ENCODE measurements at regions not wholly inside any gene's neighbourhood (a gene's known extent, or its start where the extent isn't known, plus 50 kb on each side); places are given as distances from the start of the nearest gene placed in this dataset.
"Not testable (repeated sequence)": the region's sequence is repeated elsewhere in the genome, so short reads cannot be mapped to it uniquely, and the experiment has no call there.

GRCh38 chr6:112511441-112511840, 164.3 kb downstream of the RFPL4B start:
- DNase-seq (ENCODE audit: low read depth) = peak; percentile 27

GRCh38 chr6:112513175-112513574, 166.0 kb downstream of the RFPL4B start:
- DNase-seq (ENCODE audit: low read depth) = no peak

GRCh38 chr6:112522587-112522986, 175.5 kb downstream of the RFPL4B start:
- DNase-seq (ENCODE audit: low read depth) = no peak

- no peak for DNase-seq (ENCODE audit: low read depth)
These were observed 176.9 kb downstream of the RFPL4B start for GRCh38 chr6:112524071-112524470.

- DNase-seq (ENCODE audit: low read depth) = no peak
These were observed 178.6 kb downstream of the RFPL4B start for GRCh38 chr6:112525749-112526148.

GRCh38 chr6:112526594-112526993, 179.5 kb downstream of the RFPL4B start:
- no peak for DNase-seq (ENCODE audit: low read depth)

GRCh38 chr6:112528306-112528705, 181.2 kb downstream of the RFPL4B start:
- DNase-seq (ENCODE audit: low read depth) = not testable (repeated sequence)

- DNase-seq (ENCODE audit: low read depth) = no peak
These were observed 188.7 kb downstream of the RFPL4B start for GRCh38 chr6:112535816-112536215.

- no peak for DNase-seq (ENCODE audit: low read depth)
These were observed 192.2 kb downstream of the RFPL4B start for GRCh38 chr6:112539355-112539754.

GRCh38 chr6:112541847-112542246, 194.7 kb downstream of the RFPL4B start:
- DNase-seq (ENCODE audit: low read depth) = not testable (repeated sequence)

- not testable (repeated sequence) for DNase-seq (ENCODE audit: low read depth)
These were observed 200.4 kb downstream of the RFPL4B start for GRCh38 chr6:112547321-112548085.

GRCh38 chr6:112549749-112550148, 202.6 kb downstream of the RFPL4B start:
- DNase-seq (ENCODE audit: low read depth) = no peak

GRCh38 chr6:112557435-112557834, 210.3 kb downstream of the RFPL4B start:
- DNase-seq (ENCODE audit: low read depth) = no peak

- DNase-seq (ENCODE audit: low read depth) = no peak
These were observed 210.8 kb downstream of the RFPL4B start for GRCh38 chr6:112557961-112558360.

GRCh38 chr6:112560651-112561050, 213.5 kb downstream of the RFPL4B start:
- DNase-seq (ENCODE audit: low read depth) = no peak

GRCh38 chr6:112562301-112563231, 215.4 kb downstream of the RFPL4B start:
- no peak for DNase-seq (ENCODE audit: low read depth)

- DNase-seq (ENCODE audit: low read depth) = peak; percentile 59
These were observed 216.2 kb downstream of the RFPL4B start for GRCh38 chr6:112563368-112563767.

GRCh38 chr6:112568066-112568465, 220.9 kb downstream of the RFPL4B start:
- DNase-seq (ENCODE audit: low read depth) = no peak

GRCh38 chr6:112571488-112572270, 224.5 kb downstream of the RFPL4B start:
- DNase-seq (ENCODE audit: low read depth) = peak; percentile 63

GRCh38 chr6:112574190-112574589, 227.1 kb downstream of the RFPL4B start:
- DNase-seq (ENCODE audit: low read depth) = no peak

- peak; percentile 7 for DNase-seq (ENCODE audit: low read depth)
These were observed 228.2 kb downstream of the RFPL4B start for GRCh38 chr6:112575309-112575834.

GRCh38 chr6:112576423-112576822, 229.3 kb downstream of the RFPL4B start:
- DNase-seq (ENCODE audit: low read depth) = peak; percentile 2
